ENCODE measurements at regions not wholly inside any gene's neighbourhood (a gene's known extent, or its start where the extent isn't known, plus 50 kb on each side); places are given as distances from the start of the nearest gene placed in this dataset.

GRCh38 chr1:56129837-56130236 is 449.5 kb downstream of the PLPP3 start:
- no peak for TF ChIP-seq MAX (IDR thresholded peaks at IDR 0.05)
- no peak for TF ChIP-seq FOXM1 (IDR thresholded peaks at IDR 0.05; ENCODE audit: borderline replicate concordance, low read depth)
- no peak for TF ChIP-seq RAD21 (IDR thresholded peaks at IDR 0.05; ENCODE audit: low read depth)
- no peak for TF ChIP-seq TEAD4 (IDR thresholded peaks at IDR 0.05)
- no peak for TF ChIP-seq ZBTB7A (IDR thresholded peaks at IDR 0.05; ENCODE audit: low read depth)
- TF ChIP-seq EP300 (IDR thresholded peaks at IDR 0.05; ENCODE audit: borderline replicate concordance) = no peak
- TF ChIP-seq USF1 (IDR thresholded peaks at IDR 0.05) = no peak
- no peak for TF ChIP-seq TCF12 (IDR thresholded peaks at IDR 0.05; ENCODE audit: low read depth)
- TF ChIP-seq REST (IDR thresholded peaks at IDR 0.05; ENCODE audit: low read depth) = no peak
- no peak for TF ChIP-seq TAF1 (IDR thresholded peaks at IDR 0.05; ENCODE audit: low read depth)
- no peak for TF ChIP-seq NFIC (IDR thresholded peaks at IDR 0.05)
- no peak for TF ChIP-seq EGR1 (IDR thresholded peaks at IDR 0.05)
